ENCODE measurements at regions not wholly inside any gene's neighbourhood (a gene's known extent, or its start where the extent isn't known, plus 50 kb on each side); places are given as distances from the start of the nearest gene placed in this dataset.

DNA sequence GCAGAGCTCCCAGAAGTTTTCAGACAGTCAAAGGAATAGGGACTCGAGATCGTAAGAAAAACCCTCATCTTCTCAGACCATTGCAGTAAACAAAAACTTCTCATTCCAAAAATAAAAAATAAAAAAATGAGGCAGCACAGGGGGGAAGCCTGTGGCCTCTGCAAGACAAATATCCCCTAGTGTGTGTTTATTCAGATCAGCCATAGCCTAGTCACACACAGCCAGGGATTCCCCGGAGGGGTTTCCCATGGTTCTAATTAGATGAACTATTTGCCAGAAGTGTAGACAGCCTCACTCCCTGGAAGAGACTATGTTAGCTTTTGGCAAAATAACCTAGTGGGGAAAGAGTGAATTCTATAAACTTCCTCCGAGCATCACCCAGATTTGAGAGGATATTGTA lies 122.9 kb upstream of the KLF7 start:
- H3K27me3 ChIP-seq (ENCODE audit: control insufficient read depth, insufficient read depth, low read length): no peaks in the 10 kb centered on the region
- DNase-seq (no peak), ATAC-seq (ENCODE audit: low read depth) (no peak)
- H2BK5ac ChIP-seq (ENCODE audit: low read depth, low read length, poor library complexity, severe bottlenecking): no peak overlapping the region
- no peak overlapping the region for H4K8ac ChIP-seq (ENCODE audit: low read depth in 2 of 2, low read length in 2 of 2)
- H2BK120ac ChIP-seq (ENCODE audit: low read depth, low read length): no peak overlapping the region
- H4K91ac ChIP-seq (ENCODE audit: insufficient read depth, low read depth, low read length): no peak overlapping the region
- peaks cover 4% of the 10 kb centered on the region; the same call in 1 of the 2 replicates for H3K9me1 ChIP-seq (ENCODE audit: insufficient read depth, low read length)
- no peak overlapping the region for H3K18ac ChIP-seq (ENCODE audit: low read depth, low read length)
- H2AK5ac ChIP-seq (ENCODE audit: low read depth, low read length): no peak overlapping the region
- H3K4me1 ChIP-seq (ENCODE audit: control insufficient read depth, insufficient read depth, low read length): peaks cover 9% of the 10 kb centered on the region
- in situ Hi-C loops (cut with MboI; ENCODE audit: low sequenced_read_pairs): no loop called here
- no peaks in the 10 kb centered on the region for H3K36me3 ChIP-seq (ENCODE audit: control insufficient read depth, insufficient read depth, low read length)
- no peak overlapping the region for H3K23ac ChIP-seq (ENCODE audit: low read depth, low read length)
- no peak overlapping the region for H3K4me2 ChIP-seq (ENCODE audit: low read depth, low read length)
- no peak overlapping the region for H3K27ac ChIP-seq (ENCODE audit: insufficient read depth, low read length)
- H3K14ac ChIP-seq (replicated peaks; ENCODE audit: low read depth, low read length): no peak overlapping the region
- H2AK9ac ChIP-seq (replicated peaks; ENCODE audit: low read depth, low read length, poor library complexity): no peak overlapping the region
- no peak overlapping the region for H2BK20ac ChIP-seq (ENCODE audit: low read depth, low read length)
- no peak overlapping the region for H3K9ac ChIP-seq (ENCODE audit: low read depth, low read length)
- no peak overlapping the region for H3K4ac ChIP-seq (ENCODE audit: low read depth, low read length)
- no peak overlapping the region for H4K5ac ChIP-seq (ENCODE audit: low read depth, low read length)
- no peak overlapping the region for H2AFZ ChIP-seq (replicated peaks; ENCODE audit: low read length, poor library complexity)
- H3K4me3 ChIP-seq (ENCODE audit: insufficient read depth, low read depth, low read length): no peak overlapping the region
- no peak overlapping the region for H3K56ac ChIP-seq (ENCODE audit: extremely low read depth, insufficient read depth, low read length)
- no CpG with 5 or more reads among the region's 4 CpGs for WGBS, 2 experiments (ENCODE audit: extremely low coverage in 2 of 2, insufficient read length in 1 of 2)
- CTCF ChIA-PET: no interaction called here
- H3K9me3 ChIP-seq (ENCODE audit: control insufficient read depth, insufficient read depth, low read length): no peaks in the 10 kb centered on the region
- H2BK15ac ChIP-seq (ENCODE audit: low read depth, low read length): no peak overlapping the region
- TF ChIP-seq MXI1 (IDR thresholded peaks at IDR 0.05; ENCODE audit: borderline replicate concordance, low read depth, low read length) (no peak), BHLHE40 (IDR thresholded peaks at IDR 0.05; ENCODE audit: low read depth, low read length) (no peak), CEBPB (IDR thresholded peaks at IDR 0.05; ENCODE audit: low read depth, low read length) (no peak), RFX5 (IDR thresholded peaks at IDR 0.05; ENCODE audit: low read depth, low read length) (no peak), POLR2A (IDR thresholded peaks at IDR 0.05; ENCODE audit: low read depth, low read length) (no peak), RAD21 (IDR thresholded peaks at IDR 0.05; ENCODE audit: low read length) (no peak), SMC3 (IDR thresholded peaks at IDR 0.05; ENCODE audit: low read depth, low read length) (no peak), MAFK (IDR thresholded peaks at IDR 0.05; ENCODE audit: low read depth, low read length) (no peak), MAZ (IDR thresholded peaks at IDR 0.05; ENCODE audit: borderline replicate concordance, low read depth, low read length) (no peak), CHD1 (IDR thresholded peaks at IDR 0.05; ENCODE audit: low read depth, low read length) (no peak), FOS (IDR thresholded peaks at IDR 0.05; ENCODE audit: low read depth, low read length) (no peak), RCOR1 (IDR thresholded peaks at IDR 0.05; ENCODE audit: insufficient replicate concordance, low read length) (no peak), NFE2L2 (IDR thresholded peaks at IDR 0.05; ENCODE audit: low read depth, low read length) (no peak)
- TF ChIP-seq, protein P1, sequence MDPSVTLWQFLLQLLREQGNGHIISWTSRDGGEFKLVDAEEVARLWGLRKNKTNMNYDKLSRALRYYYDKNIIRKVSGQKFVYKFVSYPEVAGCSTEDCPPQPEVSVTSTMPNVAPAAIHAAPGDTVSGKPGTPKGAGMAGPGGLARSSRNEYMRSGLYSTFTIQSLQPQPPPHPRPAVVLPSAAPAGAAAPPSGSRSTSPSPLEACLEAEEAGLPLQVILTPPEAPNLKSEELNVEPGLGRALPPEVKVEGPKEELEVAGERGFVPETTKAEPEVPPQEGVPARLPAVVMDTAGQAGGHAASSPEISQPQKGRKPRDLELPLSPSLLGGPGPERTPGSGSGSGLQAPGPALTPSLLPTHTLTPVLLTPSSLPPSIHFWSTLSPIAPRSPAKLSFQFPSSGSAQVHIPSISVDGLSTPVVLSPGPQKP (IDR thresholded peaks at IDR 0.05; ENCODE audit: borderline replicate concordance, low read depth, low read length): no peak
- TF ChIP-seq, protein P2, sequence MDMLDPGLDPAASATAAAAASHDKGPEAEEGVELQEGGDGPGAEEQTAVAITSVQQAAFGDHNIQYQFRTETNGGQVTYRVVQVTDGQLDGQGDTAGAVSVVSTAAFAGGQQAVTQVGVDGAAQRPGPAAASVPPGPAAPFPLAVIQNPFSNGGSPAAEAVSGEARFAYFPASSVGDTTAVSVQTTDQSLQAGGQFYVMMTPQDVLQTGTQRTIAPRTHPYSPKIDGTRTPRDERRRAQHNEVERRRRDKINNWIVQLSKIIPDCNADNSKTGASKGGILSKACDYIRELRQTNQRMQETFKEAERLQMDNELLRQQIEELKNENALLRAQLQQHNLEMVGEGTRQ (IDR thresholded peaks at IDR 0.05; ENCODE audit: low read depth, low read length): no peak
- TF ChIP-seq, protein P3, sequence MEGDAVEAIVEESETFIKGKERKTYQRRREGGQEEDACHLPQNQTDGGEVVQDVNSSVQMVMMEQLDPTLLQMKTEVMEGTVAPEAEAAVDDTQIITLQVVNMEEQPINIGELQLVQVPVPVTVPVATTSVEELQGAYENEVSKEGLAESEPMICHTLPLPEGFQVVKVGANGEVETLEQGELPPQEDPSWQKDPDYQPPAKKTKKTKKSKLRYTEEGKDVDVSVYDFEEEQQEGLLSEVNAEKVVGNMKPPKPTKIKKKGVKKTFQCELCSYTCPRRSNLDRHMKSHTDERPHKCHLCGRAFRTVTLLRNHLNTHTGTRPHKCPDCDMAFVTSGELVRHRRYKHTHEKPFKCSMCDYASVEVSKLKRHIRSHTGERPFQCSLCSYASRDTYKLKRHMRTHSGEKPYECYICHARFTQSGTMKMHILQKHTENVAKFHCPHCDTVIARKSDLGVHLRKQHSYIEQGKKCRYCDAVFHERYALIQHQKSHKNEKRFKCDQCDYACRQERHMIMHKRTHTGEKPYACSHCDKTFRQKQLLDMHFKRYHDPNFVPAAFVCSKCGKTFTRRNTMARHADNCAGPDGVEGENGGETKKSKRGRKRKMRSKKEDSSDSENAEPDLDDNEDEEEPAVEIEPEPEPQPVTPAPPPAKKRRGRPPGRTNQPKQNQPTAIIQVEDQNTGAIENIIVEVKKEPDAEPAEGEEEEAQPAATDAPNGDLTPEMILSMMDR (conservative IDR thresholded peaks at IDR 0.05; ENCODE audit: low read depth, low read length): no peak
- H4K20me1 ChIP-seq (ENCODE audit: insufficient read depth, low read length): no peaks in the 10 kb centered on the region
- POLR2A ChIA-PET (ENCODE audit: unreplicated experiment): no interaction called here
- no peaks in the 10 kb centered on the region for H3K79me1 ChIP-seq (ENCODE audit: low read depth in 1 of 2, low read length in 2 of 2)
- dilution Hi-C loops (cut with HindIII; ENCODE audit: low sequenced_read_pairs, unreplicated experiment): no loop called here
- intact Hi-C loops (cut with micrococcal nuclease): no loop called here
- no TSS peak for BruUV-seq (replicated peaks)

Measured in IMR-90 (cell line).